Gastrocnemius medialis (tissue), 4 donors: ENCODE measurements at regions not wholly inside any gene's neighbourhood (a gene's known extent, or its start where the extent isn't known, plus 50 kb on each side); places are given as distances from the start of the nearest gene placed in this dataset.

Experiments
- ATAC-seq, 2 donors: fragments of 150-250 bp; one replicate each; pipeline ENCODE4 v1.9.1; 2016
- DNase-seq, 2 donors: peaks; one replicate each; pipeline ENCODE4 v3.0.0-alpha.2; 2019
- H3K27ac ChIP-seq, 4 donors: fragments of 200-600 bp; sonication (generic); 1 replicate in 1 of 4; 2 replicates in 3 of 4; pipeline ENCODE4 v1.5.1; 2016 to 2018; ENCODE audit warnings: mild to moderate bottlenecking in 2 of 4, moderate library complexity in 1 of 4
- H3K27me3 ChIP-seq, 3 donors: fragments of 200-600 bp; sonication (generic) in 2 of 3; 1 replicate in 1 of 3; 2 replicates in 2 of 3; pipeline versions ENCODE4 v1.5.1 to v1.6.0; 2016 to 2019; ENCODE audit warnings: mild to moderate bottlenecking in 1 of 3, moderate library complexity in 1 of 3
- H3K36me3 ChIP-seq, 2 donors: fragments of 200-600 bp; sonication (generic) in 1 of 2; one replicate each; pipeline ENCODE4 v1.5.1; 2017 to 2018
- H3K4me1 ChIP-seq, 2 donors: fragments of 200-600 bp; sonication (generic) in 1 of 2; one replicate each; pipeline ENCODE4 v1.5.1; 2016 to 2017; ENCODE audit warnings: mild to moderate bottlenecking in 2 of 2
- H3K4me3 ChIP-seq, 4 donors: fragments of 200-600 bp; sonication (generic) in 3 of 4; 1 replicate in 1 of 4; 2 replicates in 3 of 4; pipeline ENCODE4 v1.5.1; 2016 to 2019; ENCODE audit warnings: mild to moderate bottlenecking in 2 of 4
- H3K9me3 ChIP-seq, 3 donors: fragments of 200-600 bp; sonication (generic) in 2 of 3; 1 replicate in 1 of 3; 2 replicates in 2 of 3; pipeline ENCODE4 v1.5.1; 2016 to 2019
- POLR2A ChIP-seq, 2 donors: fragments of 450-650 bp; IDR thresholded peaks; one replicate each; pipeline ENCODE4 v1.6.1; 2017; ENCODE audit warnings: antibody characterized with exemption in 2 of 2, mild to moderate bottlenecking in 2 of 2, moderate library complexity in 2 of 2
- in situ Hi-C, 4 donors: fragments of 200-750 bp; cut with MboI; loops; one replicate each; pipeline versions ENCODE4 v1.15.0 to v1.8.0; 2017; ENCODE audit warnings: low sequenced_read_pairs in 4 of 4
- intact Hi-C: fragments of 100-400 bp; cut with DNase I; formaldehyde crosslinking; loops from one replicate; pipeline ENCODE4 v1.15.1; 2023; ENCODE audit warnings: low total_unique reads
- TF ChIP-seq, protein P1 (sequence below), 5 experiments: fragments of 450-650 bp in 3 of 5; fragments of 200-600 bp in 2 of 5; sonication (generic) in 2 of 5; IDR thresholded peaks in 4 of 5; conservative IDR thresholded peaks in 1 of 5; 1 replicate in 4 of 5; 2 replicates in 1 of 5; pipeline ENCODE4 v1.5.1; 2016 to 2019; ENCODE audit warnings: antibody characterized with exemption in 5 of 5, mild to moderate bottlenecking in 3 of 5, moderate library complexity in 3 of 5

DNA sequence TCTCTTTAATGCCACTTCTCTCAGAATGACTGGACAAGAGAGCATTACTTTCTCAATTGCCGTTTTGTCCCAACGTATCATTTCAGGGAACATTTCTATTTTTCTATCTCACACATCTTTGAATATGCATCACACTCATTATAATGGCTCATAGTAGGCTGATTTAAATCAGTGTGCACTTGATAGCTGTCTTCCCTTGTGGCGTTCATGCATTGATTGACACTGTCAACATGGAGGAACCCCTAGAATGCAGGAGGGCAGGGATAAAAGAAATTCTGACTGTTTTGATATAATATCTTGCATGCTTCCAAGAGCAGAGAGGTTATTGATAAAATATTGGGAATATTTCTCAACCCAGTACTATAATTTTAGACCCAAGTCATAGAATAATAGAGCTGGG is 1528.9 kb upstream of the FLRT2 start:
- ATAC-seq (no peak), DNase-seq (no peak)
- Histone ChIP-seq H3K27me3 (no peaks in the 10 kb centered on the region), H3K4me1 (no peaks in the 10 kb centered on the region), H3K27ac (no peak overlapping the region), H3K4me3 (no peak overlapping the region), H3K9me3 (no peaks in the 10 kb centered on the region), H3K36me3 (no peaks in the 10 kb centered on the region)
- in situ Hi-C loops (no loop called here), intact Hi-C loops (no loop called here)
- no peak for TF ChIP-seq POLR2A (IDR thresholded peaks at IDR 0.05)
- TF ChIP-seq, protein P1, sequence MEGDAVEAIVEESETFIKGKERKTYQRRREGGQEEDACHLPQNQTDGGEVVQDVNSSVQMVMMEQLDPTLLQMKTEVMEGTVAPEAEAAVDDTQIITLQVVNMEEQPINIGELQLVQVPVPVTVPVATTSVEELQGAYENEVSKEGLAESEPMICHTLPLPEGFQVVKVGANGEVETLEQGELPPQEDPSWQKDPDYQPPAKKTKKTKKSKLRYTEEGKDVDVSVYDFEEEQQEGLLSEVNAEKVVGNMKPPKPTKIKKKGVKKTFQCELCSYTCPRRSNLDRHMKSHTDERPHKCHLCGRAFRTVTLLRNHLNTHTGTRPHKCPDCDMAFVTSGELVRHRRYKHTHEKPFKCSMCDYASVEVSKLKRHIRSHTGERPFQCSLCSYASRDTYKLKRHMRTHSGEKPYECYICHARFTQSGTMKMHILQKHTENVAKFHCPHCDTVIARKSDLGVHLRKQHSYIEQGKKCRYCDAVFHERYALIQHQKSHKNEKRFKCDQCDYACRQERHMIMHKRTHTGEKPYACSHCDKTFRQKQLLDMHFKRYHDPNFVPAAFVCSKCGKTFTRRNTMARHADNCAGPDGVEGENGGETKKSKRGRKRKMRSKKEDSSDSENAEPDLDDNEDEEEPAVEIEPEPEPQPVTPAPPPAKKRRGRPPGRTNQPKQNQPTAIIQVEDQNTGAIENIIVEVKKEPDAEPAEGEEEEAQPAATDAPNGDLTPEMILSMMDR (IDR thresholded peaks at IDR 0.05 in 4 of 5, conservative IDR thresholded peaks at IDR 0.05 in 1 of 5) = no peak

- intact Hi-C loops = no loop called here
- Histone ChIP-seq H3K36me3 (no peaks in the 10 kb centered on the region), H3K9me3 (no peaks in the 10 kb centered on the region), H3K4me1 (no peaks in the 10 kb centered on the region), H3K27ac (no peak overlapping the region), H3K4me3 (no peak overlapping the region), H3K27me3 (no peaks in the 10 kb centered on the region)
- ATAC-seq (no peak), DNase-seq (no peak)
- in situ Hi-C loops = no loop called here
- TF ChIP-seq, protein P1 (IDR thresholded peaks at IDR 0.05 in 4 of 5, conservative IDR thresholded peaks at IDR 0.05 in 1 of 5) = no peak
- TF ChIP-seq POLR2A (IDR thresholded peaks at IDR 0.05) = no peak
Measured at GRCh38 chr14:84003346-84003745, 1526.6 kb upstream of the FLRT2 start.

- intact Hi-C loops (no loop called here), in situ Hi-C loops (no loop called here)
- TF ChIP-seq, protein P1 (IDR thresholded peaks at IDR 0.05 in 4 of 5, conservative IDR thresholded peaks at IDR 0.05 in 1 of 5) = no peak
- no peak for TF ChIP-seq POLR2A (IDR thresholded peaks at IDR 0.05)
- Histone ChIP-seq H3K4me1 (no peaks in the 10 kb centered on the region), H3K27me3 (no peaks in the 10 kb centered on the region), H3K27ac (no peak overlapping the region), H3K9me3 (no peaks in the 10 kb centered on the region), H3K36me3 (no peaks in the 10 kb centered on the region), H3K4me3 (no peak overlapping the region)
- ATAC-seq = no peak
- no peak for DNase-seq
Measured at GRCh38 chr14:84006643-84007155, 1523.2 kb upstream of the FLRT2 start.

GRCh38 chr14:84013424-84013823 is 1516.5 kb upstream of the FLRT2 start:
- in situ Hi-C loops = no loop called here
- H3K4me3 ChIP-seq = no peak overlapping the region
- H3K36me3 ChIP-seq = no peaks in the 10 kb centered on the region
- ATAC-seq (no peak), DNase-seq (no peak)
- intact Hi-C loops = no loop called here
- H3K27ac ChIP-seq = no peak overlapping the region
- TF ChIP-seq, protein P1 (IDR thresholded peaks at IDR 0.05 in 4 of 5, conservative IDR thresholded peaks at IDR 0.05 in 1 of 5) = no peak
- TF ChIP-seq POLR2A (IDR thresholded peaks at IDR 0.05) = no peak
- no peaks in the 10 kb centered on the region for H3K27me3 ChIP-seq
- H3K9me3 ChIP-seq = no peaks in the 10 kb centered on the region
- H3K4me1 ChIP-seq = no peaks in the 10 kb centered on the region

DNA sequence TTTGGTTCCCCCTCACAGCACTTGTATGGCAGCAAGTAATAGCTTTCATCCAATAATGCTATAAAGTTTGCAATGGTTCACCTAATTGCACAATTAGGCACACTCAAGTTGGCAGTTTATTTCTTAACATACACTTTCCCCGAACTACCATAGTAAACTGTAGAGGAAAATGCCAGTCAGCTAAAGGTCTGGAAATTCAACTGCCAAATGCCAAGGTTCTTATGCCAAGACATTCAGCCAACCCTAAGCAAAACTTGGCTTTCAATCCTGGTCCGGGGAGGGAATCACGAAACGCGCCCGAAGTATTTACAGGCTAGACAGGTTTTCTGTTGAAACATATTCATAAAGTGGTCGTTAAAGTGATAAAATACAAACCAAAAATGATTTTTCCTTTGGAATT is 1512.4 kb upstream of the FLRT2 start:
- DNase-seq = no peak
- Histone ChIP-seq H3K9me3 (no peaks in the 10 kb centered on the region), H3K27ac (no peak overlapping the region), H3K27me3 (no peaks in the 10 kb centered on the region), H3K4me1 (no peaks in the 10 kb centered on the region), H3K36me3 (no peaks in the 10 kb centered on the region), H3K4me3 (no peak overlapping the region)
- in situ Hi-C loops (no loop called here), intact Hi-C loops (no loop called here)
- ATAC-seq = no peak
- TF ChIP-seq POLR2A (IDR thresholded peaks at IDR 0.05) = no peak
- TF ChIP-seq, protein P1 (IDR thresholded peaks at IDR 0.05 in 4 of 5, conservative IDR thresholded peaks at IDR 0.05 in 1 of 5) = no peak
